ENCODE measurements at regions not wholly inside any gene's neighbourhood (a gene's known extent, or its start where the extent isn't known, plus 50 kb on each side); places are given as distances from the start of the nearest gene placed in this dataset.

- TF ChIP-seq CTCF (IDR thresholded peaks at IDR 0.05; ENCODE audit: low read length): no peak
- no peak for TF ChIP-seq EZH2 (IDR thresholded peaks at IDR 0.05; ENCODE audit: borderline replicate concordance, low read length)
These were observed 1264.5 kb upstream of the PHF14 start for GRCh38 chr7:9709216-9709615.

Measured in OCI-LY1 (cell line).